Activated T-cell treated with anti-CD3 and anti-CD28 coated beads, Interleukin-2, amount 50 U/mL, for 1 hour (primary cell): ENCODE measurements at regions not wholly inside any gene's neighbourhood (a gene's known extent, or its start where the extent isn't known, plus 50 kb on each side); places are given as distances from the start of the nearest gene placed in this dataset.
"Not testable (repeated sequence)": the region's sequence is repeated elsewhere in the genome, so short reads cannot be mapped to it uniquely, and the experiment has no call there.

Experiments
- DNase-seq: peaks from one replicate; pipeline ENCODE4 v3.0.0-alpha.2; 2020

- DNase-seq: no peak
Measured at GRCh38 chr22:27241430-27242321, 559.9 kb downstream of the MN1 start.

- DNase-seq: no peak
Measured at GRCh38 chr22:27242474-27242873, 559.1 kb downstream of the MN1 start.

DNA sequence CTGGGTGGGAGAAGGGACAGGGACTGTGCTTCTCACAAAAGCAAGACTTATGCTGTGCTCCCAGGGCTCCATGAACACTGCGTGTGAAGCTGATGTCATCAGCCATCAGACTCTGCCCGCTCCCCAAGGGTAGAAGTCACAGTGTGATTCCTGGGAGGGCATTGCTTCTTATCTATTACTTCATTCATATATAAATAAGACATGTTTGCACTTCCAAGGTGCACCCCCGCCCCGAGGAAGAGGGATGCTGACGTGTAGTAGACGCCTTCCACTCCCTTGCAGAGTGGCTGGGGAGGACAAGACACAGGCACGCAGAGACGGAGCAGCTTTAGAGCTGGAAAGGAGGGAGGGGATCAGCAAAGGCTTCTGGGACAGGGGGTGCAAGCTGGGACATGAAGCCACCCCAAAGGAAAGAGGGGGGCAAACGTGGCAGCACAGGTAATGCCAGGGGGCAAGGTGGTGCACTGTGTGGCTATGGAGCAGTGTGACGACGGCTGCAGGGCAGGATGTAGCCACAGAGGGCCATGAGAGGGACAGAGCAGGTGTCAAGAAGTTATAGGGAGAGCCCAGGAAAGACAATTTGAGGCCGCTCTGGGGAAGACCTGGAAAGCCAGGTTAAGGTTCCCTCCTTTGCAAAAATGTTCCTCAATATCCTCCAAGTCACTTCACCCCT, 558.5 kb downstream of the MN1 start:
- no peak for DNase-seq

DNA sequence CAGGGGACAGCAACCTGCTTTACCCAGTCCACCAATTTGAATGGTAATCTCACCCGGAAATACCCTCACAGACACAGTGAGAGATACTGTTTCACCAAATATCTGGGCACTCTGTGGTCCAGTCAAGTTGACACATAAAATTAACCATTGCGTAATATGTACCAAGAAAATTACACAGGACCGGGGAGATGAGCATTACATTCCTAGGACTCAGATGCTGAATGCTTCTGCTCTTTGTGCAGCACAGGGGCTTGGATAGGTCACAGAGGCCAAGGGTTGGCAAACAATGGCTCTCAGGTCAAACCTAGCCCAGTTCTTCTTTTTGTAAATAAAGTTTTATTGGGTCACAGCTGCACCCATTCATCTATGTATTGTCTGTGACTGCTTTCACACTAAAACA, 557.2 kb downstream of the MN1 start:
- DNase-seq: no peak

- no peak for DNase-seq
Measured at GRCh38 chr22:27245056-27245455, 556.5 kb downstream of the MN1 start.

- DNase-seq: no peak
Measured at GRCh38 chr22:27246558-27246957, 555.0 kb downstream of the MN1 start.

- DNase-seq: no peak
Measured at GRCh38 chr22:27247701-27248434, 553.7 kb downstream of the MN1 start.

GRCh38 chr22:27250418-27250817, 551.1 kb downstream of the MN1 start:
- no peak for DNase-seq

DNA sequence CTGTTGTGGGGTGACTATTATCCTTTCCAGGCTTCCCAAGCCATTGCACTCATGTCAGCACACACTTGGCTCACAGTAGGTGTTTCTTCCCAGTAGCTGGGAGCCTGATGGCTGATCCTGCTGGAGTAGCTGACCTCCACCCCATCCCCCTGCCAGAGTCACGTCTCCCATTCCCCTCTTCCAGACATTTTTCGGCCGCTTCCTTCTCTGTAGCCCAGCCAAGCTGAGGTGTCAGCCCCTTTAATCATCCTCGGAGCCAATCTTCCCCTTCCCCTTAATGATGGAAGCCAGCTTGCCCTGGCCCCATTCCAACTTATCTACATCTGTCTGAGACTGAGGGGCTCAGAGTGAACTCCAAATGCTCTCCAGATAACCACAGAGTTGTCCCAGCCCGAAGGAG, 550.7 kb downstream of the MN1 start:
- no peak for DNase-seq

GRCh38 chr22:27251563-27251962, 550.0 kb downstream of the MN1 start:
- DNase-seq: no peak

GRCh38 chr22:27252282-27253049, 549.1 kb downstream of the MN1 start:
- DNase-seq: no peak

- DNase-seq: no peak
Measured at GRCh38 chr22:27253108-27253902, 548.3 kb downstream of the MN1 start.

- DNase-seq: not testable (repeated sequence)
Measured at GRCh38 chr22:27254063-27254462, 547.5 kb downstream of the MN1 start.

- DNase-seq: no peak
Measured at GRCh38 chr22:27255580-27255979, 546.0 kb downstream of the MN1 start.

DNA sequence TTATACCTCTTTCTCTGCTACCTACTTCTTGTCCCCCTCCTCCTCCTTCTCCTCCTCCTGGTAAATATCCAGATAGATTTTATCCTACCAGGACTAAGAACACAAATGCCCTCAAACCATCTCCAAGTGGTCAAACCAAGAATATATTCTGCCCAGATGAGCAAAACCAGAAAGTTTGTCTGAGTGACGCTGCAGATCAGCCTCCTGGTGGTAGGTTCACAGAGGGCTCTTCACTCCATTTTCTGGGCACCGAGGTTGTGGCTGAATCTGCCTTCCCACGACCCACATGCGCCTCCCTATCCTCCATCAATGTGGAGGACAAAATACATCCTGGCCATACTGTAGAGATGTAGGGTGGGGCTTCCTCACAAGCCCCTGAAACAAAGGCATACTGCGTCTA, 543.6 kb downstream of the MN1 start:
- DNase-seq: no peak

DNA sequence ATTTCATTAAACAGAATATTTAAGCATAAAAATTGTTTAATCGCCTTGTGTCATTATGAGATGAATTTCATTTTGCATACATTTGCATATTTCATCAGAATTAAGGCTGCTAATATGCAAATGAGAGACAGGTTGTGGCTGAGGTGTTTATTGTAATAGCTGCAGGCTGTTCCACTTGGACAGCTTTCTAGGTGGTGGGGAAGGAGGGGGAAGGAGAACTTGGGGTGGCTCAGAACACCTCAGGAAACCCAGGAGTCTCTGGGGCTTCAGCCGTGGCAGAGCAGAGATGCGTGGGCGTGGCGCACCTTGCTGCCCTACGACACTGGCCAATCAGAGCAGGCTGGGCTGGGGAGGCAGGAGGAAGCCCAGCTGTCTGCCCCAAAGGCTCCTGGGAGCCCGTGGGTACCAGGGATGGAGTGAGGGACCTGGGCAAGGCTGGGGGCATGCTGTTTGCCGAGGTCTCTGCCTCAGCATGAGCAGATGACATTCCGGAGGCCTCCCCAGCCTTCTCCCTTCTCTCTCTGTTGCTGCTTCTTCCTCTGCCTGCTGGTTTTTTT, 542.9 kb downstream of the MN1 start:
- no peak for DNase-seq

GRCh38 chr22:27259433-27259832, 542.1 kb downstream of the MN1 start:
- DNase-seq: no peak

DNA sequence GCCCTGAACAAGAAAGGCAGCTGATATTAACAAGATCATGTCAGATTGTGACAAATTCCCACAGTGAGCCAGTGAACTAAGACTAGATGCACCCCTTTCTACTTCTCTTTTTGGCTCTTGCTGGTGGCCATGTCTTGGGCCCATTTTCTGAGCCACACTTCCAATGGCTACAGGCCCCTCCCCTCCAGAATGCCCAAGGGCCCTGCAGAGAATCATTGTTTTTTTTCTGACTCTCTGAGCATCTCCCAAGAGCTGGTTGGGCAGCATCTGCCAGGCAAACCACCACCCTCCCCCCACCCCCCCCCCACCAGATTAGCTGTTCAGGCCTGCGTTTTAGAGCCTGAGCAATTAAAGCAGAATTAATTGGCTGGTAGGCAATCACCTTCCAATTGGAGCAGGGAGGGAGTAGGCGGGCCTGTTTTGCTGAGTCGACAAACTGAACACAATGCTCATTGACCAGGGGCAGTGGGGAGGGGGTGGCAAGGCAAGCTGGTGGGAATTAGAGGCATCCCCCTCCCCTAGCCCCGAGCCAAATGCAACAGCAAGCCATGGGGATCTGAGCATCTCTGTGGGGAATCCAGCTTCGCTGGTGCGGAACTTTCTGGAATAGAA, 541.4 kb downstream of the MN1 start:
- DNase-seq: no peak

DNA sequence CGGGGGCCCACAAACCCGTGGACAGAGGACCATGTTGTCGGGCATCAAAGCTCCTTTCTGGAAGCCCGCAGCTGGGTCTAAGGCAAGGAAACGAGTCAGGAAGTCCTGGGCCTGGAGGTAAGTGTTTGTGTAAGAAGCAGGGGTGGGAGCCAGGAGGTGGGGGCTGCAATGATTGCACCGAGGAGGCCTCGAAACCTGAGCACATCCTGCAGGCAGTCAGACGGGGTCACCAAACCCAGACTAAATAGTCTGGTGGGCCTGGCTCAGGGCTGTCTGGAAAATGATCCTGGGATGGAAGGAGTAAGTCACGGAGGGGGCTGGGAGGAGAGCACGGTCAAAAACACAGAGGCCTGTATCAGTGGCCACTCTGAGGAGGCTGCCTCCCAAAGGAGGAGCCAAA, 539.2 kb downstream of the MN1 start:
- DNase-seq: no peak

DNA sequence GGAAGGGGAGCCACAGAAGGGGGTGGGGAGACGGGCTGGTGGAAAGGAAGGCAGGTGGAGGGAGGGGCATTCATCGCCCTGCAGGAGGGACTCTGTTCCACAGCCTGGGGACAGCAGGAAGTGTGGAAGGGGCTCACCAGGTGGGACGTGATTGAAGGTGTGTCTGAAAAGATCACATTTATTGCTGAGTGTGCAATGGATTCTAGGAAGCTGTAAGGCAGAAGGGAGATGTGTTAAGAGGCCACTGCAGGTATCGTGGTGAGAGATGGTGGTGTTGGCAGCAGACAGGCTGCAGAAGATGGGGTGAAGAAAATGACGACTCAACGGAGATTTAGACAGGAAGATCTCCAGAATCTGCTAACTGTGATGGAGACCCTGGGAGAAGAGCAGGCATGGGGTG, 537.4 kb downstream of the MN1 start:
- DNase-seq: no peak

GRCh38 chr22:27267145-27267544, 534.4 kb downstream of the MN1 start:
- DNase-seq: no peak
